SKM-1 (cell line): ENCODE measurements at regions not wholly inside any gene's neighbourhood (a gene's known extent, or its start where the extent isn't known, plus 50 kb on each side); places are given as distances from the start of the nearest gene placed in this dataset.
"Not testable (repeated sequence)": the region's sequence is repeated elsewhere in the genome, so short reads cannot be mapped to it uniquely, and the experiment has no call there.

Experiments
- DNase-seq: peaks from one replicate; lab custom pipeline; 2025; ENCODE audit not compliant: unreplicated experiment; lab: John Stamatoyannopoulos, UW

DNA sequence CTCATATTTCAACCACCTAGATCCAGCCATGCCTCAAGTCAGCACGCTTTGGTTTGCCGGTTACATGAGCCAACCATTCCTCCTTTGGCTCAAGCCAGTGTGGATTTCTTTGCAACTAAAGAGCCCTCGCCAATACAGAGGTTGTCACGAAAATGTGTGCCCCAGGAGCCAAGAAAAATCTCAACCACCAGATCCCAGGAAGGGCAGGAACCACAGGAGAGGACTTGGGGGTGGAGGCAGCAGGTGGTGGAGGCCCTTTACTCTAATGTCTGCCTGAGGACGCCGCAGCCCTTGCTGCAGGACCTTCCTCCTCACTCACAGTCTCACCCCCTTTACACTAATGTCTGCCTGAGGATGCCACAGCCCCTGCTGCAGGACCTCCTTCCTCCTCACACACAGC lies 144.8 kb upstream of the PHACTR3 start:
- no peak for DNase-seq

DNA sequence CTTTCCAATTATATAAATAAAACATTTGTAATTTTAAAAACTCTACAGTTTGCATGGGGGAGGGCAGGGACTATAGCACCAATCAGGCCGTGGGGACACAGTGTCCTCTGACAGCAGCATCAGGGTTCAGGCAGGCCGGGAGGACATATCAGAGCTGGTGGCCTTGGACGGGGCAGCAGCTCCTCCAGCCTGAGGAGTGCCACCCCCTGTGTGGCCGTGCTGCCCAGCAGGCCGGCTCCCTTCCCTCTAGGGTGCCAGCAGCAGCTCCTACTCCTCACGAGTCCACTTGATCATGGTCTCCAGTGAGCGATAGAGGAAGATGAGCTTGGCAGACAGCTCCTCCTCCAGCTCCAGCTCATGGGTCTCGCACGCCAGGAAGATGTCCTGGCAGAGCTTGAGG lies 144.0 kb upstream of the PHACTR3 start:
- no peak for DNase-seq

DNA sequence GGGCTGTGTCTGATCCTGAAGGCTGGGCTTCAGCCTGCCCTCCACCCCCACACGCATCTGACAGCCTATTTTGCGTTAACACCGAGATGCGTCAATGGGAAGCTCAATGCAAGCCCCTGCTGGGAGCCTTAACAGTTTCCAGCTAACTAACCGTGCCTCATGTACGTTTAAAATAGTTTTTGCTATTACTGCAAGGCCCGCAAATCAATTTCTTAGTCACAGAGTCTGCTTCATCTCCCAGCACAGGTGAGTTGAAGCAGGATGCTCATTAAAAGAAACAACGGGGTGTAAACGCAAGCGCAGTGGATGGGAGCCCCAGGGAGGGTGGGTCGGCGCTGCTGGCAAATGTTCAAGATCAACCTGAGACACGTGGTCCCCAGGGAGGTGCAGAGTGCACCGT lies 142.8 kb upstream of the PHACTR3 start:
- DNase-seq, result no peak

DNA sequence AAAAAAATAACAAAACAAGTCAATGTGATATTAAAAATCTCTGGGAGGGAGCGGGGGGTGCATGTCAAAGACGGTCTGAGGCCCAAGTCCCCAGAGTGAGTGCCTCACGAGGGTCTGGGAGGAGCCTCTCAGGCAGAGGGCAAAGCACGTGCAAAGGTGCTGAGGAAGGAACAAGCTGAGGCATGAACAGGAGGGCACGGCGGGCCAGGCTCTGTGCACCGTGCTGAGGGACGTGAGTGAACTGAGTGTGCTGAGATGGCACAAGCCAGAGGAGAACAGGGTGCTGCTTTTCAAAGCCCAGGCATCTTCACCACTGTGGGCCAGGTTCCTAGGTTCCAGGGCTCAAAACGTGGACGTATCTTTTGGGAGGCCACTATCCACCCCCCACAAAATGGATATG lies 142.1 kb upstream of the PHACTR3 start:
- DNase-seq, result no peak

DNA sequence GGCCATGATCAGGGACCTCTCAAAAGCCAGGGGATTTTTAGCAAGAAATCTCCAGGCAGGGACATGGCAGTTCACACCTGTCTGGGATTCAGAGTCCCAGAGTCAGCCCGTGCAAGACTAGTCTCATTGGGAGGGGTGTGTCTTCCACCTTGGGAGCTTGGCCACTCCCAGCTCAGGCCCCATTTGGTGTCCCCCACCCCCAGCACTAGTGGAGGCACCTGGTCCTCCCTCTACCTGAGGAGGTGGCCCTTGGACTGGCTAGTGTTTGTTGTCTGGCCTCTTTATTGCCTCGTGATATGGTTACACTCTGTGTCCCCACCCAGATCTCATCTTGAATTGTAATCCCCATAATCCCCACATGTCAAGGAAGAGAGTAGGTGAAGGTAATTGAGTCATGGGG lies 140.8 kb upstream of the PHACTR3 start:
- DNase-seq, result no peak

DNA sequence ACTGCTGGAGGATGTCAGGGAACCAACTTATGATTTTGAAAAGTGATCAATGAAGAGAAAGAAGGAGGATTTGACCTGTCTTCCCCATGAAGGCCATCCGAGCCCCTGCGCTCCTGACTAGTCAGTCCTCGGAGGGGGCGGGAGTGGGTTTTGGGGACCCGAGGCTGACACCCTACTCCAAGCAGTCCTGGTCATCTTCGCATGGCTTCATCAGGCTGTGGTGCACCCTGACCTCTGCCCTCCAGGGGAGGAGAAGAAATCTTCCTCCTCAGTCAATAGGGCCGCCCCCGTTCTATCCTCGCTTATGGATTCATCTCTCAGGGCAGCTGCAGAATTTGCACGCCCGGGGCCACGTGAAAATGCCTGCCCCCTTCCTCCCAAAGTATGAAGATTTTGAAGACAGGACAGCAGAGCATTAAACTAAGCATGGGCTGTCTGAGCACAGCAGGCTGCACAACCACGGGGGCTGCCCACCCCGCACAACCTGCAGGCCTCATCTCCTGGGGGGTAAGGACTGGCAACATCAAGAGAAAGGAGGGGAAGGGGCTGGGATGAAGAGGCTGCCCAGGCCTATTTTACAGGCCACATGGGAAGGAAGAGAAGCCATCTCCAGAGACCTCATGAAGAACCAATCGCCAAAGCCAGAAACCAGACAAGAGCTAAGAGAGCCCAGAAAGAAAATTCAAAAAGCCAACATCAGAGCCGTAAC lies 138.1 kb upstream of the PHACTR3 start:
- DNase-seq, result no peak

DNA sequence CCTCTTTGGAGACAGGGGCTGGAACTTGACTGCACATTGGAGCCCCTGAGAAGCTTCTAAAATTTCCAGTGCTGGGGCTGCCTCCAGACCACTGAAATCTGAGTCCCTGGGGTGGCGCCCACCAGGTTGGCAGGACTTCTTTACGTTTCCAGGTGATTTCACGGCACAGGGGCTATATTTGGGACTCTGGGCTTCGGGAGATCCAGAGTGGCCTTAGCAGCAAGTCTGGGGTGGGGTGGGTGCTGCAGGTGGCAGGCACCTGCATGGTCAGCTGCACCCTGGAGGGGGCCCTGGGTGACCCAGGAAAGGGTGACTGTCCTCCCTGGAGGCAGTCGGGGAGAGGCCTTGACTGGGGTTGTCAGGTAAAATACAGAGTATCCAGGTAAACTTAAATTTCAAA lies 135.5 kb upstream of the PHACTR3 start:
- DNase-seq, result no peak

DNA sequence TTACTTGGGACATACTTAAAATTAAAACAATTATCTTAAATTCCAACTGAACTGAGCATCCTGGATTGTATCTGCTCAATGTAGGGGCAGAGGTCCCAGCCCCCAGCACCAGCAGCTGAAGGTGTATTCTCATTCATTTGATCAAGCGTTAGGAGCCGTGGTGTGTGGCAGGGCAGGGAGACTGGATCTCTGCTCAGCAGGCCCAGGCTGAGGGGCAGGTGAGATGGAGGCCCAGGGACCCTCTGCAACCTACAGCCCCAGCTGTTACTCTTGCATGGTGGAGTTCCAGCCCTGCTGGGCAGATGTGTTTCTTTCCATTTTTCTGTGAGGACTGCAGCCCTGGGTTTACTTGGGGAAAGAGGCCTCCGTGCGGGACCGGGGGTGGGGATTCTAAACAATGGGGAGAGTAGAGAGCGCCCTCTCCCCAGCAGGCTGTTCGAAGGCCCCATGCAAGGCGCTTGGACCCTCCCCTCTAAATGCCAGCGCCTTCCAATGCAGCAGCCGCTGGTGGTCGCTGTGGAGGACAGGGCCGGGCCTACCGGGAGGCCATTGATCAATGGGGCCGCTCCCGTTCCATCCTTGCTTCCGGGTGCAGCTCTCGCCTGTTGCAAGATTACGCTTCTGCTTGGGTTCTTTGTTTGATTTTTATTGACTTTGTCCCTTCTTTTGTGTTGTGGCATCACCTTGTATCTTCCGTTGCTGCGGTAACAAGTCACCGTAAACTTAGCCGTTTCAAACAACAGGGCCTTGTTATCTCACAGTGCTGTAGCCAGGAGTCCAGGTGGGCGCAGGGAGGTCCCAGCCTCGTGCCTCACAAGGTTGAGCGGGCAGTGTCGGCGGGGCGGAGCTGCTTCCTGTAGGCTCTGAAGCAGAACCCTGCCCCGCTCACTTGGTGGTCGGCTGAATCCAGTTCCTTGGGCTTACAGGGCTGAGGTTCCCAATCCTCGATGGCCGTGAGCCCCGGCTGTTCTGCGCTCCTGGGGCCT lies 134.8 kb upstream of the PHACTR3 start:
- no peak for DNase-seq

DNA sequence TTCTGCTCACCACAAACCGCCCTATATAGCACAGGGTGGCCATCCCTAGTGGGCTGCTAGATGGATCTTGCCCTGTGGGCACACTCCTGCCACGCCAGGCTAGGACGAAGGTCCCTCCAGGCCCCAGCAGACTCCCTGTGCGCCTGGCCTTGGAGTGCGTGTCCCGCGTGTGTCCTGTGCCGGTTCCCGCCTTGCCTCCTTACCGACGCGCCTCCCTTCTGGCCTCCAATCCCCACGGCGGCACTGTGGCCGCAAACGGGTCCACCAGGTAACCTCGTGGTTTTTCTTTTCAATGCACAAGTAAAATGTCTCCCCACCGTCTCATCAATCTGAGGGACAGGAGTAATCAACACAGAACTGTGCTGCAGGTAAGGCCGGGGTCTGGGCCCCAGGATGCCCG lies 133.8 kb upstream of the PHACTR3 start:
- no peak for DNase-seq

DNA sequence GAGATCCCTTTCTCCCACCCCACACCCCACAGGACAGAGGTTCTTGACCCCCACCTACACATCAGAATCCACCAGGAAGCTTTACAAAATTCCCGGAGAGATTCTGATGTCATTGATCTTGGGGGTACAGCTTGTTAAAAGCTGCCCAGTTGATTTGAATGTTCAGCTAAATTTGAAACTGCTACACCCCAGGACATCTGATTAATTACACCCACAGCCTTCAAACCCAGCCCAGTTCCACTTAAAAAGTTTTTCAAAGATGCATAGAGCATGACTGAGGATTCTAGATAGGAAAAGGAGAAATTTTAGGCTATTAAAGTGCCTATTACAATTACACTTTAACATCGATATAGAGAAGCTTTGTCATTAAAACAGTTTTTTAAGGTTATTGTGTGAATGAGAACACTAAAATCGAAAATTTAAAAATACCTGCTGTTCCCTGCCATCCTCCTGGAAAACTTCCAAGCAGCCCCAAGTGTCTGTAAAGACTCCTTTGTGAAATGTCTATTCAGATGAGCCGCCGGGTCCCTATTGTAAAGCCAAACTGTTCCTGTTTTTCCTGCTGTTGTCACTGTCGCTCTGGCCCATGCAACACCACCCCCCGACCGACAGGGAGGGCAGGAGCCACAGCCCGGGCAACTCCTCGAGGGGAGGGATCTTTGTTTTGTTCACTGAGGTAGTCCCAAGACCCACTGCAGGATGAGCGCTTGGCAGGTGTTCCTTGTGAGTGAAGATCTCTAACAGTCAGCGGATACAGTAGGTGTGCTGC lies 132.5 kb upstream of the PHACTR3 start:
- no peak for DNase-seq

DNA sequence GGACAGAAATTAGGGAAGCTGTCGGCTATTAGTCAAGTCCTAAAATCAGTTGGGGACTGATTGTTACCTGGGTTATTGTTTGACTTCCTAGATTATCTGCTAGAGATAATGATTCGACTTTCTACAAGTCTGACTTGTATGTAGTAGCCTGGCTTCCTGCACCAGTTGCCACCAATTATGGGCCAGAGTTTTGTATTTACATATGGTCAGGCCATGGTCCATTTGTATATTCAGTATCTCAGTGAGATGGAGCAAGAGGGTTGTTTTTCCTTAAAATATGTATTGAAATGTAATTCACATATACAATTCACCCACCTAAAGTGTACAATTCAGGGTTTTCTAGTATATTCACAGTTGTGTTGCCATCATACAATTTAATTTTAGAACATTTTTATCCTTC lies 130.6 kb upstream of the PHACTR3 start:
- no peak for DNase-seq

DNA sequence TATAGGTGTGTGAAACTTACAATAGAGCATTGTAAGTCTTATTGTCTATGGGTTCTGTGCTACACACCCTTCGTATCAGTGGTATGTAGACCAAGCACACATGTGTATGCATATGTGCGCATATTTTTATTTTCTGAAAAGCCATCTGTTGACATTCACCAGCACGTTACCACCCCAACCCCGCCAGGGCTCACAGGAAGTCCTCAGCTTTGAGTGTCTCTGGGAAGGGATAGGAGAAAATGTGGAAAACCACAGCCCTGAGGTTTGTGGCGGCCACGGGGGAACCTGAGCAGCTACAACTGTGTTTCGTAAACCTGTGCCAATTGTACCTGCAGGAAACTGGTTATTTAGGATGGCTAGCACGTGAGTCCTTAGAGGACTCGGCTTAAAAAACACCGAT lies 123.3 kb upstream of the PHACTR3 start:
- DNase-seq, result no peak

DNA sequence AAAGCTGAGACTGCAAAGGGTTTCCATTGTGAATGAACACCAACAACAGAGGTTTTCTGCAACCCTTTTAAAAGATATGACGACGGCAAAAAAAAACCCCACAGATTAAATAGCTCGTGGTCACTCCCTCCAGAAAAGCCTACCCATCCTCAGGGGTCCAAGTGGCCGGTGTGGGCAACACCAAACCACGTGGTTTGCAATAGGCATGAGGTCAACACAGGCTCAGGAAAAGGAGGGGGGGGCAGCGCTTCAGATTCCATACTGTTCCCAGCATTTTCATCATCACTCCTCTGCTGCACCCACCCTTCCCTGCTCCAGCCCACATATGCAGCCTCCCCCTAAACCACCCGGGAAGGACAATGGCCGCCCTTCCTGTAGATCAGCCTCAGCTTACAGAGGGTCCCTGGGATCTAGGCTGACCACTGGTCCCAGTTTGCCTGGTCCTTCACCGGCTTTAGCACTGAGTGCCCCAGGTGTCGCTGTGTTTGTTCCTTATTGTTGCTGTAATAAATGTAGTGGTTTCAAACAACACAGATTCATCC lies 122.8 kb upstream of the PHACTR3 start:
- DNase-seq, result no peak

DNA sequence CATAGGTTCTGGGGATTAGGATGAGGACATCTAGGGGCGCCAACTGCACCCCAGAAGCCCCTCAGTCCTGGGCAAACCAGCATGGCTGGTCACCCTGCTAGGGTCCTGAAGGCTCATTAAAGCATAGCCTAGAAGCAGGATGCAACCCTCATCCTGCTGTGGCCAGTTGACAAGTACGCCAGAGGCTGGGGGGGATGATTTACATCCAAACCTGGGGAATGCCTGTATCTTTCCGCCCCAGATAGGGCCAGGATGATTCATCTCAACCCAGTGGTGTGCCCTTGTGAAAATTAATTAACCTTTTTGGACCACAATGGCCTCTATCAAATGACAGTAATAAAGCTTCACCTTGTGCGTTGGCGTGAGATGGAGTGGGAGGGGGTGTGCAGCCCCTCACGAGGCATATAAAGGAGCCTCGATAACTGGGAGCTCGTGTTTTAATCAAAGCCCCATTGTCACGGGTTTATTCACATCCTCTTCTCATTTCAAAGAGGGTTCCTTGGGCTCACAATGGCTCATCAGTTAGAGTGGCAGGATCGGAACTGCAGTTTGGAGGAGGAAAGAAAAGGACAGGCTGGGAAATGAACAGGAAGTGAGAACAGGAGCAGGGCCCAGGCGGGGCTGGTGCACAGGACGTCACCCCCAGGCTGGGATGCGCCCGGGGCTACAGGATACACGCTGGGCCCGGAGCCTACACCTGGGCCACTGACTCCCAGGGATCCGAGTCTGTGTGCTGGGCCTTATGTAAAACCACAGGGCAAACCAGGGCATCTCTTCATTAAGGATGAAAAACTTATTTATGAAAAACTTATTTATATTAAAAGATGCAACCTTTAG lies 121.8 kb upstream of the PHACTR3 start:
- DNase-seq, result no peak

DNA sequence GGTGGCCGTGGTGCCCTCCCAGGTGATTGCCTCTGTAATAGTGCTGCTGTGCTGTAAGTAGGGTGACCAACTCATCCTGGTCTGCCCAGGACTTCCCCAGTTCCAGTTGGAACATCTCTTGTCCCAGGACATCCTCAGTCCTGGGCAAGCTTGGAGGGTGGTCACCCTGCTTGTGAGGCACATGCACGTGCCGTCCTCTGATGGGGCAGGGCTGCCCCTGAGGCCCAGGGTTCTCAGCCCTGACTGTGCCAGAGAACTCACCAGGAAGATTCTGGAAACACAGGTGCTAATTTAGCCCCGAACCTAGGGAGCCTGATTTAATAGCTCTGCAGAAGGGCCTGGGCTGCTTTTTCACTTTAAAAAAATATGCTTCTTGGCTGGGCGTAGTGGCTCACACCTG lies 120.9 kb upstream of the PHACTR3 start:
- no peak for DNase-seq

DNA sequence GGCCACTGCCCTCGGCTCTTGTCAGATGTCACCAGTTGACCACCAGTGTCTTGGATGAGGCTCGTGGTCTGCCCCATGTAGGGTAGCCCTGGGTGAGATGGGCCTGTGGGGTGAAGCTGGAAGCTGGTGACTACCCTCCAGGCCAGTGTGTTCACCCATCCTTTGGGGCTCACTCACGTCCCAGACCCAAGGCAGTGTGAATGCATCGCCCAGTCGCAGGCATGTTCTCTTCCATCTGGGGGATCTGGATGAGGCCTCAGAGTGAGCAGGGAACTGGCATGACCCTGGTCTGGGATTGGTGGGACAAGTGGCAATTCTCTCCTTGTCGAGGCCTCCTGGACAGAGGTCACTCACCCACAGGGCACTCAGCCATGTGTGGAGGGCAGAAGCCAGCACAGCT lies 120.1 kb upstream of the PHACTR3 start:
- no peak for DNase-seq

DNA sequence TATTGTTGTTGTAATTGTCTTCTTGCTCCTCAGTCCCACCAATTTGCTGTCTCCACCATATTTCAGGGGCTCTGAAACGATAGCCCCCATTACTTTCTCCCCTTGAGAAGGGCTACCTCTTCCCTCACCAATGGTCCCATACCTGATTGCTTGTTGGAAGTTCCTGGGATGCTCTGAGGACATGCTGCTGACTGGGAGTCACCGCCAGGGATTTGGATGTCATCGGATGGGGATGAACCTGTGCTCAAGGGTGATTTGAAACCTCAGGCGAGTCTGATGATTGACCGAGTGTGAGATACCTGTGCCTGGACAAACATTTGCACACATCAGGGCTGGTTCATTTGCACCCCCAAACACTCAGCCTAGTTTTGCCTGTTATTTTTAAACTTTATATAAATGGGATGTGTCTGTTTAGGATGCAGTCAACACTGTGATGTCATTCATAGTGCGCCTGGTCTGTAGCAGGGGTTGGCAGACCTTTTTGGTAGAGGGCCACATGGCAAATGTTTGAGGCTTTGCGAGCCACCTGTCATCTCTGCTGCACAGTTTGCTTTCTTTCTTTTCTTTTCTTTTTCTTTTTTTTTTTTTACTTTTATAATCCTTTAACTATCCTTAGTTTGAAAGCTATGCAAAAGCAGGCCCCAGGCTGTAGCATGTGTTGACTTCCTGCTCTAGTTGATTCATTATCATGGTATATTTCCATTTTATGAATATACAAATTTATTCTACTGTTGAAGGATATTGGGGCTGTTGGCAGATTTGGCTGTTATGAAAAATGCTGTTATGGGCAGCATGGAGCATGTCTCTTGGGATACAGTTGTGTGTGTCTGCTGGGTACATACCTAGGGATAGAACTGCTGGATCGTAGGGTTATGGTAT lies 118.5 kb upstream of the PHACTR3 start:
- no peak for DNase-seq

DNA sequence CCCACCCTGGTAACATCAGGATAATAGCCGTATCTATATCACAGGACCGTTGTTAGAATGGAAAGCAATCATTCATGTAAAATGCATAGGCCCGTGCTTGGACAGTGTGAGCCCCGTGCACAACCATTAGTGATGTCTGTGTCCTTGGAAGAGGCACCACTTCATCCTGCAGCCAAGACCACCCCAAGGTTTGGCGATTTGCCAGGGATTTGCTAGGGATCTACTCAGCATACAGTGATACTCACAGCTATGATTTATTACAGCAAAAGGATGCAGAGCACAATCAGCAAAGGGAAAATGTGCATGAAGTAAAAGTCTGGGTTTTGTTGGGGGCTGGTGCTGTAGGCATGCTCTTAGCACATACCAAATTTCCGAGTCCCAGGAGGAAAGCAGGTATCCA lies 115.9 kb upstream of the PHACTR3 start:
- not testable (repeated sequence) for DNase-seq

DNA sequence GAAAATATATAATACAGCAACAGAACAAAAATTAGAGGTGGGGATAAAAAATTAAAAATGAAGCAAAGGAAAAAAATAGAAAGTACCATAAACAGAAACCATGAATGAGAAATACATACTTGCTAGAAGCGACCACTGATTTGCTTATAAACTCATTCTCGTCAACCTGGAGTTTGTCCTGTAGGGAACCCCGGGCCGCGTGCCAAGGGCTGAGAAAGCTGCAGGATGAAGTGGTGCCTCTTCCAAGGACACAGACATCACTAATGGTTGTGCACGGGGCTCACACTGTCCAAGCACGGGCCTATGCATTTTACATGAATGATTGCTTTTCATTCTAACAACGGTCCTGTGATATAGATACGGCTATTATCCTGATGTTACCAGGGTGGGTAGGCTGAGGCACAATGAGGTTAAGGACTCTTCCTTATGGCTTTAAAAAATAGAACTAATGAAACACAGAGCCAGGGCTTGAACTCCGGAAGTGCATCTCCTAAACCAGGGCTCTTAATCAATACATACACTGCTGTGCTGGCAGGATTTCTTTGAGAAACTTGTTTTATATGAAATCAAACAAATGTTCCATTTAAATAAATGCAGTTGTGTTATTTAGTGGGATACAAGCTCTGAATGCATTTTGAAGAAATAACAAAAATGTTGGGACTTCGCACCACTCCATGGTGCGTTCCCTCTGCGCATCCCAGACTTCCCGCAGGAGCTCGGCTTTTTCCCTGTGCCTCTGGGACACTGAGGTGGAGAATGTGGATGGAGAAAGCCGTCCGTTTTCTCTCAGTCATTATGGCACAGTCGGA lies 113.9 kb upstream of the PHACTR3 start:
- not testable (repeated sequence) for DNase-seq
